Activated CD4-positive, alpha-beta T cell treated with anti-CD3 and anti-CD28 coated beads for 36 hours (primary cell): ENCODE measurements at regions not wholly inside any gene's neighbourhood (a gene's known extent, or its start where the extent isn't known, plus 50 kb on each side); places are given as distances from the start of the nearest gene placed in this dataset.

Experiments
- ATAC-seq: fragments of 200-7000 bp; cut with Tn5 transposase; one replicate; pipeline ENCODE4 v1.10.0; 2021; ENCODE audit warnings: mild to moderate bottlenecking, moderate library complexity
- CTCF ChIA-PET: fragments of 350-600 bp; sonication (Branson Sonifier 250); formaldehyde crosslinking; loops from one replicate; lab custom pipeline; 2021; ENCODE audit warnings: antibody characterized with exemption; lab: Charles Lee
- POLR2A ChIA-PET: fragments of 350-600 bp; sonication (Branson Sonifier 250); formaldehyde crosslinking; loops from one replicate; lab custom pipeline; 2021; ENCODE audit warnings: antibody characterized with exemption, inconsistent platforms; lab: Charles Lee
- DNase-seq: peaks from one replicate; pipeline ENCODE4 v3.0.0-alpha.2; 2020
- H3K27ac Mint-ChIP-seq: one replicate; pipeline ENCODE4 v1.8.0; 2021; ENCODE audit warnings: mixed read lengths
- H3K27me3 Mint-ChIP-seq: one replicate; pipeline ENCODE4 v1.8.0; 2021; ENCODE audit warnings: mixed read lengths
- H3K36me3 Mint-ChIP-seq: one replicate; pipeline ENCODE4 v1.8.0; 2021; ENCODE audit warnings: low read depth, mixed read lengths
- H3K4me1 Mint-ChIP-seq: one replicate; pipeline ENCODE4 v1.8.0; 2021; ENCODE audit warnings: mixed read lengths
- H3K4me3 Mint-ChIP-seq: one replicate; pipeline ENCODE4 v1.8.0; 2021; ENCODE audit warnings: mild to moderate bottlenecking, moderate library complexity, mixed read lengths
- H3K9me3 Mint-ChIP-seq: one replicate; pipeline ENCODE4 v1.8.0; 2021; ENCODE audit warnings: low read depth, mixed read lengths
- intact Hi-C, 2 experiments: fragments of 100-400 bp; cut with DNase I in 1 of 2; cut with micrococcal nuclease in 1 of 2; formaldehyde crosslinking; loops; one replicate each; pipeline versions ENCODE4 v1.14.2 to v1.15.1; 2022 to 2024; cut with DNase I, micrococcal nuclease

- H3K27me3 Mint-ChIP-seq = no peaks in the 10 kb centered on the region
- H3K27ac Mint-ChIP-seq = no peak overlapping the region
- no peaks in the 10 kb centered on the region for H3K36me3 Mint-ChIP-seq
- H3K4me1 Mint-ChIP-seq = no peaks in the 10 kb centered on the region
- ChIA-PET CTCF (no interaction called here), POLR2A (no interaction called here)
- no peaks in the 10 kb centered on the region for H3K9me3 Mint-ChIP-seq
- no peak for ATAC-seq
- no peak for DNase-seq
- no peak overlapping the region for H3K4me3 Mint-ChIP-seq
- intact Hi-C loops = no loop called here
Observed at GRCh38 chr14:105846312-105846711, 319.9 kb downstream of the TMEM121 start.

DNA sequence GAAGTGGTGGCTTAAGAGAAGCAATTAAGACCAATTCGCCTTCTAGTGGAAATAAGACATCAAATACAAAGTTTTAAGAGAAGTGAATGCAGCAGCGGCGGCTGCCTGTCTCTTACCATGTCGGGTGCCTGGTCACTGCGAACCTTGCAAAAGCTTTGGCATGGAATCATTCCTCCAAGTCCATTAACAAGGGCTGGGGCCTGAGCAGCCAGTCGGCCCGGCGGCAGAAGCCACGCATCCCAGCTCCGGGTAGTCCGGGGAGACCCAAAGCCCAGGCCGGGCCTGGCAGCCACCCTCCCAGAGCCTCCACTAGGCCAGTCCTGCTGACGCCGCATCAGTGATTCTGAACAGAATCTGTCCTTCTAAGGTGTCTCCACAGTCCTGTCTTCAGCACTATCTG, 321.0 kb downstream of the TMEM121 start:
- Mint-ChIP-seq H3K9me3 (no peaks in the 10 kb centered on the region), H3K36me3 (no peaks in the 10 kb centered on the region), H3K4me3 (no peak overlapping the region), H3K4me1 (no peaks in the 10 kb centered on the region), H3K27me3 (no peaks in the 10 kb centered on the region), H3K27ac (no peak overlapping the region)
- DNase-seq = no peak
- ChIA-PET POLR2A (no interaction called here), CTCF (interaction anchor here (0.6 kb wide), 1 partner anchor 130 kb away, joined by 3 read pairs; no protein-coding TSS in a partner anchor)
- ATAC-seq = no peak
- intact Hi-C loops = no loop called here

GRCh38 chr14:105848570-105848969, 322.2 kb downstream of the TMEM121 start:
- Mint-ChIP-seq H3K36me3 (no peaks in the 10 kb centered on the region), H3K27me3 (no peaks in the 10 kb centered on the region), H3K4me3 (no peak overlapping the region), H3K27ac (no peak overlapping the region), H3K9me3 (no peaks in the 10 kb centered on the region), H3K4me1 (no peaks in the 10 kb centered on the region)
- POLR2A ChIA-PET = no interaction called here
- ATAC-seq (no peak), DNase-seq (no peak)
- CTCF ChIA-PET = no interaction called here
- intact Hi-C loops = no loop called here

GRCh38 chr14:105849933-105850626, 323.7 kb downstream of the TMEM121 start:
- intact Hi-C loops = no loop called here
- no peaks in the 10 kb centered on the region for H3K9me3 Mint-ChIP-seq
- CTCF ChIA-PET = no interaction called here
- no peak for DNase-seq
- peaks cover 2% of the 10 kb centered on the region for H3K4me1 Mint-ChIP-seq
- no peak overlapping the region for H3K27ac Mint-ChIP-seq
- no peaks in the 10 kb centered on the region for H3K27me3 Mint-ChIP-seq
- H3K4me3 Mint-ChIP-seq = no peak overlapping the region
- H3K36me3 Mint-ChIP-seq = no peaks in the 10 kb centered on the region
- ATAC-seq = no peak
- POLR2A ChIA-PET = no interaction called here

- intact Hi-C loops = no loop called here
- no peak for ATAC-seq
- Mint-ChIP-seq H3K36me3 (no peaks in the 10 kb centered on the region), H3K27me3 (no peaks in the 10 kb centered on the region), H3K4me1 (peaks cover 5% of the 10 kb centered on the region), H3K9me3 (no peaks in the 10 kb centered on the region), H3K4me3 (no peak overlapping the region), H3K27ac (no peak overlapping the region)
- CTCF ChIA-PET = no interaction called here
- POLR2A ChIA-PET = no interaction called here
- no peak for DNase-seq
Observed at GRCh38 chr14:105850853-105851581, 324.6 kb downstream of the TMEM121 start.

DNA sequence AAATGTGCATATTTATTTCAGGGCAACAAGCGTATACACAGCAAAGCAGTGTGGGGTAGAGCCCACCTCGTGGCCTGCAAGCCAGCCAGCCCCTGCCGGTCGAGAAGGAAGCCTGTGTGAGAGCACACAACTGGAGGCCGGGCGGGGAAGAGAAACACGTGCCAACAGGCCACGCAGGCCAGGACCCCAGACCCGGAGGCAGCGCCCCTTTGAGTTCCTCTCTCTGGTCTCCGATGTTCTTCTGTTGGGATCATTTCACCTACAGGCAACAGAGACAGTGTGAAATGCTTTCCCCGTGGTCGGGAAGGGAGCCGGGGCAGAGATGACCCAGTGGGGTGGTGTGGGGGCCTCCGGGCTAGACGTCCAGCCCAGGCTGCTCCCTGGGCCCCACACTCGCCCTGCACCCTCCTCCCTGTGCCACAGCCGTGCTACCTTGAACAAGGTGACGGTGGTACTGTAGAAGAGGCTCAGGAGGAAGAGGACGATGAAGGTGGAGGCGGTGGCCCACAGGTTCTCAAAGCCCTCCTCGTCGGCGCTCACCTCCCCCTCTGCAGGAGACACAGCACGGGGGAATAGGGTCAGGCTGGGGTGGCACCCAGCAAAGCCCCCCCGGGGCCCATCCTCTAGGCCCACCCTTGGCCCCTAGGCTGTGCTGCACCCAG, 325.5 kb downstream of the TMEM121 start:
- Mint-ChIP-seq H3K27me3 (no peaks in the 10 kb centered on the region), H3K27ac (no peak overlapping the region), H3K4me3 (no peak overlapping the region), H3K9me3 (no peaks in the 10 kb centered on the region), H3K4me1 (peaks cover 5% of the 10 kb centered on the region), H3K36me3 (no peaks in the 10 kb centered on the region)
- DNase-seq (no peak), ATAC-seq (no peak)
- ChIA-PET CTCF (no interaction called here), POLR2A (no interaction called here)
- intact Hi-C loops = no loop called here

DNA sequence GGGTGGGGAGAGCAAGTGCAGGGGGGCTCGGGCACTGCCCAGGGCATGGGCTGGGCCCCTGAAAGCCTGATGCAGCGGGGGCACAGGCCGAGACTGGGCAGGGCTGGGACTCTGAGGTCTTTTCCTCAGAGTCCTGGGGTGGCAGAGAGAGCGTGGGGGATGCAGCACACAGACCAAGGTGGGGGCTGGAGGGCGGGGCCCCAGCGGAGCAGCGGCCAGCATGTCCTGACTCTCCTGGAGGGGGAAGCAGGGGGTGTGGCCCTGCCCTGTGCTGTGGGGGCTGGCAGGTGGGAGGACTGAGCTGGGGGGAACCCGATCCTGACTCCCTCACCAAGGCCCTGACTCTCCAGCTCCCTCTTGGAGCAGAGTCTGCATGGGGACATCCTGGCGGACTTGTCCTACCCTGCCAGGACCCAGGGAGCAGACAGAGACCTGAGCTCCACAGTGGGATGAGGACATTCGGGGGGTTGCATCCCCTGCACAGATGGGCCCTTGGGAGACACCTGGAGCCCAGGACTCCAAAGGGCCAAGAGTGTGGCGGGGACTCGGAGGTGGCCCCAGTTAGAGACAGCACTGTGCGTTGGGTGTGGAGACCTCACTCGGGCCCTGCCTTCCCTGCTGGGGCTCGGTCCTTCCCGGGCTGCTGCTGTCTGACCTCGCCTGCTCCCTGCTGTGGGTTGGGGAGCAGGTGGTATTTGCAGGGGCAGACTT, 326.1 kb downstream of the TMEM121 start:
- Mint-ChIP-seq H3K36me3 (no peaks in the 10 kb centered on the region), H3K27ac (no peak overlapping the region), H3K27me3 (no peaks in the 10 kb centered on the region), H3K4me3 (no peak overlapping the region), H3K4me1 (peaks cover 5% of the 10 kb centered on the region), H3K9me3 (no peaks in the 10 kb centered on the region)
- DNase-seq = no peak
- intact Hi-C loops = no loop called here
- ChIA-PET POLR2A (no interaction called here), CTCF (no interaction called here)
- no peak for ATAC-seq

DNA sequence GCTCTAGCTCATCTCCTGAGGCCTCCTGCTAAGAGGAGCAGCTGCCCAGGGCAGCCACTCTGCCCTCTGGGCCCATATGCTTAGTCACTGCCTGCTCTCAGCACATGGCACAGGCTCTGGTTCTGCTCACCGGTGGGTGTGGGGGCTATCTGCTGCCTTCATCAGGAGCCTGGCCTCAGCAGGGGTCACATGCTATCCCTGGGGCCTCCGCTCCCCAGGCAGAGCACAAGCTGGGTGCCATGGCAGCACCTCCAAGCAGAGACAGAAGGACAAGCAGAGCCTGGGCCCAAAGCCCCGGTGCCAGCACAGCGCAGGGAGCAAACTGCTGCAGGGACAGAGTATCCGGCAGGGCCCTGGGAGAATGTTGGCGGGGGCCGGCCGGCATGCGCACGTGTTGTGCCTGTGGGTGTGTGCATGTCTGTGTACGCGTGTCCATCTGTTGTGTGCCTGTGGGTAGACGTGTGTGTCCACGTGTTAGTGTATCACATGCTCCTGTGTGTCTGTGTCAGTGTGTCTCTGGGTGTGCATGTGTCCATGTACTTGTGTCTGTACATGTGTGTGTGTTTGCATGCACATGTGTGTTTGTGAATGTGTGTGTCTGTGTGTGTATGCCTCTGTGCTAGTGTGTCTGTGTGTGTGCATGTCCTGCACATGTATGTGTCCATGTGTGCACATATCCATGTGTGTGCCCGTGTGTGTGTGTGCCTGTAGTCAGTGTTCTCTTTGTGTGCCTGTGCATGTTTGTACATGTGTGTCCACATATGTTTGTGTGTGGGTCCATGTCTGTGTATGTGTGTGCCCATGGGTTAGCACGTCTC, 326.9 kb downstream of the TMEM121 start:
- POLR2A ChIA-PET = no interaction called here
- intact Hi-C loops = no loop called here
- Mint-ChIP-seq H3K27ac (no peak overlapping the region), H3K36me3 (no peaks in the 10 kb centered on the region), H3K27me3 (no peaks in the 10 kb centered on the region), H3K4me3 (no peak overlapping the region), H3K9me3 (no peaks in the 10 kb centered on the region), H3K4me1 (peaks cover 5% of the 10 kb centered on the region)
- CTCF ChIA-PET = no interaction called here
- DNase-seq (no peak), ATAC-seq (no peak)

DNA sequence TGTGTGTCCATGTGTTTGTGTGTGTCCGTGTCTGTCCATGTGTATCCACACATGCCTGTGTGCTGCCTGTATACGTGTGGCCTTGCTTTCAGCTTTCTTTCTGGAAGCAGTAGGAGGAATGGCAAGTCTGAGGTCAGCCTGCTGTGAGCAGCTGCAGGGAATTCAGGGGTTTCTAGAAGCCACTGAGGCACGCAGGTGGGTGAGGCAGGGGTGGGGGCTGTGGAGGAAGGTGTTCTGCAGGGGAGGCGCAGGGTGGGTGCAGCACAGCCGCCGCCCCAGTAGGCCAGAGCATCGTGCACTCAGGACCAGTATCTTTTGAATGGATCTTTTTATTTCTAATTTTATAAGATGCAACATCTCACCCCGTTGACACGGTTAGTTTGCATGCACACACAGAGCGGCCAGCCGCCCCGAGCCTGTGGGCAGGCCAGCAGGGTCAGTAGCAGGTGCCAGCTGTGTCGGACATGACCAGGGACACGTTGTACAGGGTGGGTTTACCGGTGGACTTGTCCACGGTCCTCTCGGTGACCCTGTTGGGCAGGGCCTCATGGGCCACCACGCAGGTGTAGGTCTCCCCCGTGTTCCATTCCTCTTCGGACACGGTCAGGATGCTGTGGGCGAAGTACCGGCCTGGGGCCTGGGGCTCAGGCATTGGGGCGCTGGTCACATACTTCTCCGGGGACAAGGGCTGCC, 327.7 kb downstream of the TMEM121 start:
- ATAC-seq (no peak), DNase-seq (no peak)
- ChIA-PET POLR2A (no interaction called here), CTCF (no interaction called here)
- Mint-ChIP-seq H3K36me3 (no peaks in the 10 kb centered on the region), H3K4me3 (no peak overlapping the region), H3K27ac (no peak overlapping the region), H3K4me1 (peaks cover 5% of the 10 kb centered on the region), H3K9me3 (no peaks in the 10 kb centered on the region), H3K27me3 (no peaks in the 10 kb centered on the region)
- intact Hi-C loops = no loop called here

DNA sequence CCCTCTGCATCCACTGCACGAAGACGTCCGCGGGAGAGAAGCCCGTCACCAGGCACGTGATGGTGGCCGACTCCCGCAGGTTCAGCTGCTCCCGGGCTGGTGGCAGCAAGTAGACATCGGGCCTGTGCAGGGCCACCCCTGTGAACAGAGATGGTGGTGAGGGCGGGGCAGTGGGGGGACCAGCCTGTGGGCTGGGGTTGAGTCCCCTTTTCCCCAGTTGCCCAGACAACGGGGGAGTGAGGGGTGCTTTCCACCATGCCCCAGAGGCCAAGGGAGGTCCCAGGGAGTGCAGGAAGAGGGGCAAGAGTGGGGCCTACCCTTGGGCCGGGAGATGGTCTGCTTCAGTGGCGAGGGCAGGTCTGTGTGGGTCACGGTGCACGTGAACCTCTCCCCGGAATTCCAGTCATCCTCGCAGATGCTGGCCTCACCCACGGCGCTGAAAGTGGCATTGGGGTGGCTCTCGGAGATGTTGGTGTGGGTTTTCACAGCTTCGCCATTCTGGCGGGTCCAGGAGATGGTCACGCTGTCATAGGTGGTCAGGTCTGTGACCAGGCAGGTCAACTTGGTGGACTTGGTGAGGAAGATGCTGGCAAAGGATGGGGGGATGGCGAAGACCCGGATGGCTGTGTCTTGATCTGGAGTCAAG, 328.3 kb downstream of the TMEM121 start:
- H3K36me3 Mint-ChIP-seq = no peaks in the 10 kb centered on the region
- H3K27me3 Mint-ChIP-seq = no peaks in the 10 kb centered on the region
- no peak overlapping the region for H3K4me3 Mint-ChIP-seq
- H3K9me3 Mint-ChIP-seq = no peaks in the 10 kb centered on the region
- H3K27ac Mint-ChIP-seq = no peak overlapping the region
- intact Hi-C loops = no loop called here
- ChIA-PET CTCF (no interaction called here), POLR2A (no interaction called here)
- no peak for ATAC-seq
- H3K4me1 Mint-ChIP-seq = peaks cover 5% of the 10 kb centered on the region
- DNase-seq = no peak
